GM18505 (cell line): ENCODE measurements at regions not wholly inside any gene's neighbourhood (a gene's known extent, or its start where the extent isn't known, plus 50 kb on each side); places are given as distances from the start of the nearest gene placed in this dataset.
"Not testable (repeated sequence)": the region's sequence is repeated elsewhere in the genome, so short reads cannot be mapped to it uniquely, and the experiment has no call there.

Experiments
- ATAC-seq: cut with Tn5 transposase; IDR thresholded peaks from one replicate; pipeline ENCODE4 v1.9.1; 2021; ENCODE audit not compliant: unreplicated experiment
- POLR2A ChIP-seq: IDR thresholded peaks from 4 replicates; pipeline ENCODE4 v1.6.1; 2011; ENCODE audit warnings: borderline replicate concordance; ENCODE audit not compliant: insufficient read depth, insufficient read length; ENCODE audit errors: extremely low read depth

DNA sequence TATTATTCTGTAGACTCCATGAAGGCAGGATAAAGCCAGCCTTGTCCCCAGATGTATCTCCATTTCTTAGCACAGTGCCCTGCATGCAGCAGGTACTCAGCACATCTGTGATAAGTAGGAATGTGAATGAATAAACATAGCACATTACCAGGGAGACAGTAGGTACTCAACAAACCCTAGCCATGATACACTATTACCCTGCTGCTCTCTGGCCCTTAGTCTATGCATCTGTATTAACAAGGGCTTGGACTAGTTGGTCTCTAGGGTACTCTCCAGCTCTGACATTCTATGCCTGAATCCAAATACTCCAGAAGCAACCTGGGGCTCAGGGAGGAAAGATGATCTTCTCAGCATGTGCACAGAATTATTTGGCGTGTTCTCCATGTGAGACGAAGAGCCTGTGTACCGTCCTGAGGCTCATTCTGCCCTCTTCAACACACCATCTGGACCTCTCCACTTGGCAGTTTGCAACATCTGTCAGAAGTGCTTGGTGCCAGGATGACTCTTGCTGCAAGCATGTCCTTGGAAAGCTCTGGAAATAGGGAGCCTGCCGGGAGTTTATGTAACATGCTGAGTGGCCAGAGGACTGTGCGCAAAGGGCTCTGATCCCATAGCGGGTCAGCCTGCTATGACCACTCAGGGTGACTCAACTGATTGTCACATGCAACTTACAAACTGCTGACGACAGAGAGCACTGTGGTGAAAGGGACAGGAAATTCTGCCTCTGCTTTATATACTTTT lies 228.2 kb upstream of the USP24 start:
- no peak for TF ChIP-seq POLR2A
- ATAC-seq, result no peak

DNA sequence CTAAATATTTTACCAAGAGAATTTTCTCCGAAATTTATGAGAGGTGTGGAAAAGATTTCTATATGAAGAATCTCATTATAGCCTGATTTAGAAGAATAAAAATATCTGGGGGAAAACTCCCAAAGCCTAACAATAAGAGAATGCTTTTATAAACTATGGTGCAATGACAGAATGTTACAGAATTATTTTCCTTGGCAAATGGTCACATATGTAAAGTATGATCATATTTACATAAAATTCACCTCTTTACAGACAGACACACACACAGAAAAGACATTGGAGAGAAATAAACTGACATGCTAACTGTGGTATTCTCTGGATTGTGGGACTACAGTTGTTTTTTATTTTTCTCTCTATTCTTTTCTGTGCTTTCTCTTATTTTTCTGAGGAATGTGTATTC lies 226.3 kb upstream of the USP24 start:
- no peak for ATAC-seq

DNA sequence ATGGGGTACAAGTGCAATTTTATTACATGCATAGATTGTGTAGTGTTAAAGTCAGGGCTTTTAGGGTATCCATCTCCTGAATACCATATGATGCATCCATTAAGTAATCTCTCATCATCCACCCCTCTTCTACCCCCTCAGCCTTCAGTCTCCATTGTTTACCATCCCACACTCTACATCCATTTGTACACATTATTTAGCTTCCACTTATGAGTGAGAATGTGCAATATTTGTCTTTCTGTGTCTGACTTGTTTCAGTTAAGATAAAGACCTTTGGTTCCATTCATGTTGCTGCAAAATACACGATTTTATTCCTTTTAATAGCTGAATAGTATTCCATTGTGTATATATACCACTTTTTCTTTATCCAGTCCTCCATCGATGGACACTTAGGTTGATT lies 222.5 kb upstream of the USP24 start:
- ATAC-seq, result no peak

More for the DNA sequence above, 226.3 kb upstream of the USP24 start:
- TF ChIP-seq POLR2A, result no peak

DNA sequence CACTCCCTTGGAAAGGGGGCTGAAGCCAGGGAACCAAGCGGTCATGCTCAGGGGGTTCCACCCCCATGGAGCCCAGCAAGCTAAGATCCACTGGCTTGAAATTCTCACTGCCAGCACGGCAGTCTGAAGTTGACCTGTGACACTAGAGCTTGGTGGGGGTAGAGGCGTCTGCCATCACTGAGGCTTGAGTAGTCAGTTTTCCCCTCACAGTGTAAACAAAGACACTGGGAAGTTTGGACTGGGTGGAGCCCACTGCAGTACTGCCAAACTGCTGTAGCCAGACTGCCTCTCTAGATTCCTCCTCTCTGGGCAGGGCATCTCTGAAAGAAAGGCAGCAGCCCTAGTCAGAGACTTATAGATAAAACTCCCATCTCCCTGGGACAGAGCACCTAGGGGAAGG lies 215.6 kb upstream of the USP24 start:
- not testable (repeated sequence) for ATAC-seq

More for the DNA sequence above, 222.5 kb upstream of the USP24 start:
- TF ChIP-seq POLR2A, result no peak

DNA sequence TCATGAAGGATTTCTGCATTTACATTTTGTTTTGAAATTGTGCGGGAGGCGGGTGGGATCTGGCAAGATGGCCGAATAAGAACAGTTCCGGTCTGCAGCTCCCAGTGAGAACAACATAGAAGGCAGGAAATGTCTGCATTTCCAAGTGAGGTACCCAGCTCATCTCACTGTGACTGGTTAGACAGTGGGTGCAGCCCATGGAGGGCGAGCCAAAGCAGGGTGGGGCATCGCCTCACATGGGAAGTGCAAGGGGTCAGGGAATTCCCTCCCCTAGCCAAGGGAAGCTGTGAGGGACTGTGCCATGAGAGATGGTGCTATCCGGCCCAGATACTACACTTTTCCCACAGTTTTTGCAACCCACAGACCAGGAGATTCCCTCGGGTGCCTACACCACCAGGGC lies 215.0 kb upstream of the USP24 start:
- ATAC-seq, result not testable (repeated sequence)

DNA sequence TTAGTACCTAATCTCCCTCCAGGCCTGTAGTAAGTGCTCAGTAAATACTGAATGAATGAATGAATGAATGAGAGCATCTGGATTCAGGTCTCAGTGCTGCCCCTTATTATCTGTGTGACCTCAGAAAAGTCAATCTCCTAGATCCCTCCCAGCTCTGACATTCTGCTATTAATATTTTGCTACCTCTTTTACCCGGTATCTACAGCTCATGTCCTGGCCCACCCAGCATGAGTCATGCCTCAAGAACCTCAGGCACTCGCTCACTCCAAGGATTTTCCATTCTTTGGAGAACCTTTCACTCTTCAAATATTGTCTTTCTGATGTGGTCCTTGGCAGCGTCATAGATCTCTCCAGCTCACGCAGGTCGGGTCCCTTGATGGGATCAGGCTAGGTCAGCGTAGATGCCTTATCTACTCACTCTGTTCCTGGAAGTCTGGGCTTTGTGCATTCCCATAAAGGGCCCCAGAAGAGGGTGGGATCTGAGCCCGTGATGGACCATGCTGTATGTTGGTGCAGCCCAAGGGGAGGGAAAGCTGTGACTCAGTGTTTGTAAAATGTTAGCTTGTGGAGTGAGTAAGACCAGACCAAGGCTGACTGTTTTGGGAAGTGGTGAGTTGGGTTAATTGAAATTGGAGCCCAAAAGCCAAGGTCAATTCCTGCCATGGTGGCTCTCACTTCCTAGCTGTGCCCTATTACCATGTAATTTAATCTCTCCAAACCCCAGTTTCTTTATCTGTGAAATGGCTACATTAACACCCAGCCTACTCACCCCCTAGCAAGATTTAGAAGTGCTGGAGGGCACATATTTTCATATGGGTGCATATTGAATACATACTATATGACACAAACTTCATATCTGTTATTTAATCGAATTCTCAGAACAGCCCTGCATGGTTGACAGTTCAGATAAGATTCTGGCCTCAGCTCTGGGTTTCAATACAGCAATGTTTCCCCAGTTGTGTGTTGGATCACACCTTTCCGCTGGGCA lies 214.1 kb upstream of the USP24 start:
- no peak for ATAC-seq
- no peak for TF ChIP-seq POLR2A

DNA sequence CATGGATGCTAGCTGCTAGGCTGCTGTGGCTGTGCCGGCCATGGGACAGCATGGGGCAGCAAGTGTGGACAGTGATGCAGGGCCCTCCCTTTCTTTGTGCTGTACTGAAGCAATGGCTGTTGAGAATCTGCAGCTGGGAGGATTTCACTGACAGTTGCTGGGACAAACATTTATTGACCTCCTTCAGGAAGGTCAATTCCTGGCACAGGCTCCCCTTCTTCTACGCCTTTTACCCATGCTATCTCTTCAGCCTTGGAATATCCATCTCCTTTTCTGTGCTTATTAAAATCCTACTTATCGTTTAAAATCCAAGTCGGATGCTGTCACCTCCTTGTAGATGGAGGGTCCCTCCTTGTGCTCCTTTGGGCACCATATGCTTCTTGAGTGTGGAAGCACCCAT lies 213.1 kb upstream of the USP24 start:
- no peak for TF ChIP-seq POLR2A
- no peak for ATAC-seq

DNA sequence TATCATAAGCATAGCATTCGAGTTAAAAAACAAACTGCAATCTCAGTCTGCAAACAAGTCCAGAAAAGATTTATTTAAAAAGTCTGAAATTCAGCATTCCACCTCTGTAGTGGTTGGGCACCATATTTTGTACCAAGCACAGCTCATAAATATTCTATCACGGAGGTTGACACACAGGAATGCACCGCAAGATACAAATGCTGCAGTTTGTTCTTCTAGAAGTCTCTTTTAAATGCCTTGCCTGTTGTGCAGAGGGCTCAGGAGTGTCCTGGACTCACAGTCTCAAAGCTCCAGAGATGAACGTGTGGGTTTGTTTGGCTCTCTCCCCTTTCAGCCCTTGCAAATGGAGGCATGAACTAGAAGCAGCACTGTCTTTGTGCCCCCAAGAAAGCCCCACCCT lies 212.4 kb upstream of the USP24 start:
- no peak for TF ChIP-seq POLR2A
- ATAC-seq, result no peak

DNA sequence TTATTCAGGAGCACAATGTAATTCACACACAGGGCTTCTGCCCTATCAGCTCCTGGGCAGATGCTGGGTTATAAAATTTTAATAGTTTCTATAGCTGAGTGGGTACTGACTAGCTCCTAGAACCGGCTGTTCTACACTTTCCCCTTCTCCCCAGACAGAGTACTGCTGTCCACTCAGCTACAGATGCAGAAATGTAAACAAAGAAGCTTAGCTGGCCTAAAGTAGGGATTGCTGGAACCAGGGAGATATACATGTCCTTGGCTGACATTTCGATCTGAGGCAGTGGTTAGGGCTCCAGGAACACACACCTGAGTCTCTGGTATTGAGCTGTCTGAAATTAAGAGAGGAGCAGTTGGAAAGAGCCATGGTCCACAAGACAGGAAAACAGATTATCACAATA lies 211.5 kb upstream of the USP24 start:
- no peak for ATAC-seq
- TF ChIP-seq POLR2A, result no peak

DNA sequence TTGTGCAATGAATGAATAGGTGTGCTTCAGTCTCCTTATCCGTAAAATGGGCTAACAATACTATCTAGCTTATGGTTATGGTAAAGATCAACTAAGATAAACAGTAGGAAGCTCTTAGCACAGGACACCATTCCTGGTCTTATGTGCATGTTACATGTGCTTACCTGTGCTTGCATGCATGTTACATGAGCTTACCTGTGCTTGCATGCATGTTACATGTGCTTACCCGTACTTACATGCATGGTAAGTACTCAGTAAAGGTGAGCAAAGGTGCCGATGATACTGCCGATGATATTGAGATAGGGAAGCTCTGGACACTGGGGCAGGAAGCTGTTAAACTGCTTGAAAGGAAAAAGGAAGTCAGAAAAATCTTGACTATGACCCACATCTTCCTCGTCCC lies 211.0 kb upstream of the USP24 start:
- TF ChIP-seq POLR2A, result no peak

DNA sequence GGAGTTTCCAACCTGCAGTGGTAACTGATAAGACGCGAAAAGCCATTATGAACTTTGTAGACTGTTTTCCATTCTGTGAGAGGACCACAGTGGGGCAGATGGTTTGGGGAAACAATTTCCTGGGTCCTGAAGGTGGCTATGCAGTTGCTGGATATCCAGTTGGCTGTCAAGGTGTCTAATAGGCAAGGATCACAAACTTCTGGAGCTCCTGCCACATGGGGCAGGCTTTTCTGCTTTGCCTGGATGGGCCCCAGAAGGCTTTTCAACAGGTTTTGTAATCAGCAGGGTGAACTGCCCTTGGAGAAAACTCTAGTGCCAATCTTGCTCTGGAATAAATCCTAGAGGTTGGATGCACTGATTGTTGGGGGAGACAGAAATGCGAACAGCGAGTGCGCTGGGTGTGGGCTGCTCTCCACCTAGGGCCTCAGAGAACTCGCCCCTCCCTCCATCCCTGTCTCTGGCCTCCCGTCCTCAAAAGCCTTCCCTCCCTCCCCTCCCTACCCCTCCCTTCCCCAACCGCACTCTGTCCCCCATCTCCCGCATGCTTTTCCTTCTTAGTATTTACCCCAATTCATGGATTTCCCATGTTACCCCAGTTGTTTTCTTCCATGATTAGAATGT lies 210.3 kb upstream of the USP24 start:
- no peak for TF ChIP-seq POLR2A
- ATAC-seq, result no peak

More for the DNA sequence above, 211.0 kb upstream of the USP24 start:
- ATAC-seq, result no peak

DNA sequence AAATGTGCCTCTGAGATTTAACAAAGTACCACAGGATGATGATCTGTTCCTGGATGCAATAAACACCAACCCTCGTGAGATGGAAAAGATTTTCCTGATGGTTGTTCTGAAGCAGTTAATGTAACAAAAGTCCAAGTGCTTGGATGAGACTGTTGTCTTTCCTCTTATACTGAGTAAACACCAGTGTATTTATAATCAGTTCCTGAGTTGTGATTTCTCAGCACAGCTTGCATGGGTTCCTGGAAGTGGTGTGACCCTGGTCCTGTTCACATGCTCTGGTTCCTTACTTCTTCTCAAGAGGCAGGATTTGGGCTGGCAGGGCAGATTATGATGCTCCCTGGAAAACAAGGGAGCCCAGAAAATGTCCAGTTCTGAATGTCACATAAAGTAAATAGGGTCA lies 208.2 kb upstream of the USP24 start:
- TF ChIP-seq POLR2A, result no peak

DNA sequence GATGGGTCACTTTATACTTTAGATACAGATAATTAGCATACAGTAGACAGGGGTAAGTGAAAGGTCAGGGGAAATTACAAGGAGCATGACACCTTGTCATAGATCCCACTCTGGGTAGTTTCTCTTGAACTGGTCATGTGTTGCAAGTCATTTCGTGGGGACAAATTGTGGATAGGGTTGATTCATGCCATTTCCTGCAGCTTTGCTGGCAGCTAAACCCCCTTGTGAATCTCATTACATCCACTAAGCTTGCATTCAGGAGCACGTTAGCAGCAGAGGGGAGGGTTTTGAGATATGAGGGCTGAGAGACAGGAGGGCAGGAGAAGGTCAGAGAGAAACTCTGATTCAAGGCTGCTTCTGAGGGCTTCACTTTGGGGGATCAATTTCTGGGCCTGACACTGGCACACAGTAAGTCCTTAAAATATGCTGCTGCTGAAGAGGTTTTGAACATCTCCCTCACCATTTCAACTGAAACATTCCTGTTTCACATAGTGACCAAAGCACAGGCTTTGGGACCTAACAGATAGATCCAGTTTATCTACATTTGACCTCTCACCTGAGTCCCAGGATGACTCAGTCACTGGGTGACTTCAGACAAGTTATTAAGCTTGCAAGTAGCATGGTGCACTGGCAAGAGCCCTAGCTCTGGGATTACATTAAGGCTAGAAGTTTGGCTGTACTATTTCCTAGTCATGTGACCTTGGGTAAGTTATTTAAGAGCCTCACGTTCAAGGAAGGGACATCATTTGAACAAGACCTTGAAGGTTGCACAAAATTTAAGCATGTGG lies 206.0 kb upstream of the USP24 start:
- ATAC-seq, result no peak
- no peak for TF ChIP-seq POLR2A

More for the DNA sequence above, 208.2 kb upstream of the USP24 start:
- no peak for ATAC-seq
